ENCODE measurements at regions not wholly inside any gene's neighbourhood (a gene's known extent, or its start where the extent isn't known, plus 50 kb on each side); places are given as distances from the start of the nearest gene placed in this dataset.

GRCh38 chr2:150554046-150554445, 66.6 kb upstream of the RND3 start:
- TF ChIP-seq CTCF (IDR thresholded peaks at IDR 0.05) (no peak), POLR2AphosphoS5 (IDR thresholded peaks at IDR 0.05; ENCODE audit: low read depth, low read length) (no peak), TCF7L2 (IDR thresholded peaks at IDR 0.05; ENCODE audit: low read depth, low read length) (no peak), SIN3A (IDR thresholded peaks at IDR 0.05; ENCODE audit: borderline replicate concordance, insufficient read depth, low read depth, low read length) (no peak), REST (IDR thresholded peaks at IDR 0.05; ENCODE audit: insufficient read depth in 1 of 2, low read depth in 2 of 2, low read length in 1 of 2) (no peak)
